CD4-positive, alpha-beta T cell treated with Interleukin-12 subunit alpha and Interleukin-12 subunit beta, for 1 hour (primary cell): ENCODE measurements at regions not wholly inside any gene's neighbourhood (a gene's known extent, or its start where the extent isn't known, plus 50 kb on each side); places are given as distances from the start of the nearest gene placed in this dataset.
A peak's percentile ranks its signal among the peaks of the same experiment; 100 is the strongest.
"Not testable (repeated sequence)": the region's sequence is repeated elsewhere in the genome, so short reads cannot be mapped to it uniquely, and the experiment has no call there.

Experiments used
- DNase-seq: peaks from one replicate; pipeline ENCODE4 v3.0.0-alpha.2; 2020

DNA sequence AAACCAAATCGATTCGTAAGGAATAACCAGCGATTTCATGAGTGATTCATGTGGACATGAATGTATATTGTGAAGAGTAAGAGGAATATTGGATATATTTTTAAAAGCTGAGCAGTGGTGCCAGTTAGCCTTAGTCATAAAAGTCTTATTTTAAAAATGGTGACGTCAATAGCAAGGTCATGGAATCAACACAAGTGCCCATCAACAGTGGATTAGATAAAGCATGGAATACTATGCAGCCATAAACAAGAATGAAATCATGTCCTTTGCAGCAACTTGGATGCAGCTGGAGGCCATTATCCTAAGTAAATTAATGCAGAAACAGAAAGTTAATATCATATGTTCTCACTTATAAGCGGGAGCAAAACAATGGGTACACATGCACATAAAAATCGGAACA lies 89.0 kb upstream of the STOX2 start:
- DNase-seq: no peak

DNA sequence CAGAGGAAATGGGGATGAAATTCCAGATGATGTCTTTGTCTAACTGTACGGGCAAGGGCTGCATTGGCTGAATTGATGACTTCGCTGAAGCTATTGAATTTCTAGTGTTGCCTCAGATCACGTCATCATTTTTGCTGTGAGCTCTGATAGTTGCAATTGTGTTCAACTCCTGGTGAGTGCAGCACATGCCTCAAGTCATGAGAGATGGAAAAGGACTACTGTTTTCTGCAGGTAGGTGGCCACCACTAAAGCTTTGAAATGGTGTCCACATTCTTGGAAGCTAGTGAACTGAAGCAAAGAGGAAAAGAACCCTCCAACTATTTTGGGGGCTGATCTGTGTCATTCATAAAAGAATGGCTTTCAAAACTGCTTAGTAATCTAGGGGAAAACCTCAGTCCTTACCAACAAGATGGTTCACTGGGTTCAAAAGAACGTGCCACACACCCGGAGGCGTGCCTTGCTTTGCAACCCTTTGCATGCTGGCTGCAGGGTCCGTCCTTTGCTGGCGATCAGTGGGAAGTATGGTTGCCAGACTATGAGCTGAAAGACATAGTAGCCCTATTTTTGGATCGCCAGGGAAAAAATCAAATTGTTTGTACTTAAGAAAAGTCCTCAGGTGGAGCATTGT lies 88.1 kb upstream of the STOX2 start:
- DNase-seq: no peak

DNA sequence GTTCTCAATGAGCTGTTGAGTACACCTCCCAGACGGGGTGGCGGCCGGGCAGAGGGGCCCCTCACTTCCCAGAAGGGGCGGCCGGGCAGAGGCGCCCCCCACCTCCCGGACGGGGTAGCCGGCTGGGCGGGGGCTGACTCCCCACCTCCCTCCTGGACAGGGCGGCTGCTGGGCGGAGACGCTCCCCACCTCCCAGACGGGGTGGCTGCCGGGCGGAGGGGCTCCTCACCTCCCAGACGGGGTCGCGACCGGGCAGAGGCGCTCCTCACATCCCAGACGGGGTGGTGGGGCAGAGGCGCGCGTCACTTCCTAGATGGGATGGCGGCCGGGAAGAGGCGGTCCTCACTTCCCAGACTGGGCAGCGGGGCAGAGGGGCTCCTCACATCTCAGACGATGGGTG lies 86.5 kb upstream of the STOX2 start:
- not testable (repeated sequence) for DNase-seq

DNA sequence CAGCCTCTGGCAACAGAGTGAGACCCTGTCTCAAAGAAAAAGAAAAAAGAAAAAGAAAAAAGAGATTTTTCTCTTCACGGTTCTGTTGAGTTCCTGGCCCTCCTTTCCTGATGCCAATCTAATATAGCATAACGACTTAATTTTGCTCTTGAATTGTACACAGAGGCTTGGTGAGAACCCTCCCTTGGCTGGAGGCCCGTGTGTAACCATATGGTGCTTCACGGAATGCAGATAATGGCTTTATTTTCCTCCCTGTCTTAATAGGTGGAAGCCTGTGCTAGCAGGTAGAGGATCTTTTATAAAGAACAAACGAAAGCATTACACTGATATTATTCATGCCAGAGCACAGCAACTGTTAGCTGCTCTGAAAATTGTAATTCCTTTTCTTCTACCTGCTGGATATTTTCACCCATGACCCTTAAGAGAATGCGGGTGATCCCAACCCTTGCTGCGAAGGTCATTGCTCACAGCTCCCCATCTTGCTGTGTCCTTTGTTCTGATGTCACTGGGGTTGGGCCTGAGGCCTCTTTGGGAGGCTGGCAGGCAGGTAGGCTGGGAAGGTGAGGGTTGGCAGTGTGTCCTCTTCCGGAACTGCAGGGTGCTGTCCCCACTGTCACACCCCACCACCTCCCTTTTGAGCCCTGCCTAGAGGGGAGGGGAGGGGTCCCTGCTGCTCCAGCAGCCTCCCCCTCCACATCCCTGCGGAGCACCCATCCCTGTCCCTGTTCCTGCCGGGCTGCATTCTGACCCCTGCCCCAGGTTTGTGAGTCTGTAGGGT lies 83.8 kb upstream of the STOX2 start:
- DNase-seq: no peak

DNA sequence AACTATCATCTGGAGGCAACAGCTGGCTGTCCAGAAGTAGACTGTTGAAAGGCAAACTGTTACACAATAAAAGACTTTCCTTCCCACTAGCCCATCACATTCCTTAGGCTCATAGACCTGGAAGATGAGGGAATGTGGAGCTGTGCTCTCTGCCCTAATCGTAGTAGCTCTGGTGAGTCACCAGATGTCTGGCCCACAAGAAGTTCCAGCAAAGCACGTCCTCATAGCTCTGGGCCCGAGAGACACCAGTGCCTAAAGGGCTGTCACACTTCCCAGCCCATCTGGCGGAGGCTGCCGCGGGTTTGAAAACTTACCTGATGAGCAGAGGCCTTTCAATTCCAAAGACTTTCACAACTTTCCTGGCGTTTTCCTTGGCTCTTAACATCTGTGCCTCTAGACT lies 81.7 kb upstream of the STOX2 start:
- no peak for DNase-seq

DNA sequence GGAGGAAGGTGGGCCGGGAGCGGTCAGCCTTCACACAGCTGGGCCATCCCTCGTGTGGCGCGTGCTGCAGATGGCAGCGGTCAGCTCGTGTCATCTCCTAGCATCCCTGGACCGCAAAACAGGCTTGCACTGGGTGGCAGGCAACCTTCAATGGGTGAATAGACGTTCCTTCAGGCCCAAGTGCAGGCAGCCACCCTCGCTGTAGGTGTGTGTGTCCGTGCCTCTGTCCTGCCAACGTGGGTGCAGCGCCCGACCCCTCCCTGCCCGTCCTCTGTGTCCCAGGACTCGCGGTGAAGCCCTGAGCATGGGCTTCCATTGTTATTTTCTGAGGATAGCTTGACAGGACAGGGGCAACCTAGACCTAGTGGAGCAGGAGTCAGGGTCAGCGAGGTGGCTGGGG lies 79.8 kb upstream of the STOX2 start:
- no peak for DNase-seq

DNA sequence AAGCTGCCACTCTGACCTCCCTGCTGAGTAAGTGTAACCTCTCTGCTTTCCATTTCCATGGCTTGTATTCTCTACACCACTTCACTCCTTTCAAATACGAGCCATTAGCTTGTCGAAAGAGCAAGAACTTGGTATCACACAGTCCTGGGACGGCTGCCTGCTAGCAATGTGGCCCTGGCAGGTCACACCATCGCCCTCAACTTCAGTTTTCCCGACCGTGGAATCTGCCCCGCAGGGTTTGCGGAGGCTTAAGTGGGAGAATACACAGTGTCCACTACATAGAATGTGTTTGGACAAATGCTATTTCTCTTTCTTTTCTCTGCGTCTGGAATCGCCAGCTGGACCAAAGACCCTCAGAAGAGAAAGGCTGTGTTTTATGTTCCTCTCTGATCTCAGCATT lies 78.6 kb upstream of the STOX2 start:
- no peak for DNase-seq

- no peak for DNase-seq
These were observed 77.0 kb upstream of the STOX2 start for GRCh38 chr4:183828125-183828524.

GRCh38 chr4:183828839-183829238 lies 76.3 kb upstream of the STOX2 start:
- DNase-seq: no peak

DNA sequence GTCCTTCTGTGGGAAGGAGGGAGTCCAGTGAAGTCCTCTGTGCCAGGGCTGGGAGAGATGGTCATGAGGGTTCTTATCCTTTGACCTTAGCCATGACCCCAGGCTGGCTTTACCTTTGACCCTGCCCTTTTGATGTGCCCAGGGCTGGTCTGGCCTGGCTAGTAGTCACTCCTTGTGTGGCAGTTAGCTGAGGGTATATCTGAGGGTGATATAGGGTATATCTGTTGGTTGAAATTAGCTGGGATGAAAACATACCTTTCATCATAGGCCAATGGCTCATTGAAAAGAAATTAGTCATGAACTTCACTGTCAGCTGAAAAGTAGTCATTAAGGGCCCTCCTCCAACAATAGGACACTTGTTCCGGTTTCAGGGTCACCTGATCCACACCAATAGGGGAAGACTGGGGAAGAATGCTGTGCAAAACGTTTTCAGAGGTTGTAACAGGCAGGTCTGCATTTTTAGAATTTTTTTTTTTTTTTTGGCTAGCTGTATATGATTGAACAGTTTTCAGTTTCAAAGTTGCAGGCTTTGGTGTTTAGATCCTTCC lies 74.6 kb upstream of the STOX2 start:
- DNase-seq: no peak

DNA sequence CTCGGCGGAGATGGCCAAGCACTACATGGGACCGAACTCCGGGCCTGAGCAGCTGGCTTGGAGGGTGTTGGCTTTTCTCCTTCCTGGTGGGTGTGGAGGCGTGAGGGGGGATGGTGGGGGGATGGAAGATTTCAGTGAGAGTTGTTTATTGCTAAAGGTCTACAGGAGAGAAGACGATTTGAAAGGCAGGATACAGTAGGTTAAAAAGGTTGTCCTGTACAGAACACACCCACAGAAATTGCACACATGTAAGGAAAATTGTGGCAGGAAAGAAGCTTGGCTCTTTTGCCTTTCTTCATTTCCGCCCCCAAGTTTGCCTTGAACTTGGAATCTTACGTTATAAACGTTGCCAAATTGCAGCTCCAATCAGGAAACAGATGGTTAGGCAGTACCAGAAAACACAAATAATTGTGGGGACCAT lies 74.1 kb upstream of the STOX2 start:
- DNase-seq: no peak

DNA sequence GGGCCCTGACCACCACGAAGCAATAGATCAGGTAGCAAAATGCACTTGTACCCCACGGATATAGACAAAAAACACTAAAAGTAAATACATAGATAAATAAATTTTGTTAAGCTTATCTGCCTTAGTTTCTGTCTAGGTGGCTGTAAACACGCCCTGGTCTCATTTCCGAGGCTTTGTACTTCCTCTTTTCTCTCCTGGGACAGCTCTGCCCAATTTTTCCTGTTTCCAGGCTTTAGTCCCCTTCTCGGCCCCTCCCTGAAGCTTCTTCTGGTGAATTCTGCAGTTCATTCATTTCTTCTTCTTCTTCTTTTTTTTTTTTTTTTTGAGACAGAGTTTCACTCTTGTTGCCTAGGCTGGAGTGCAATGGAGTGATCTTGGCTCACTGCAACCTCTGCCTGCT lies 73.4 kb upstream of the STOX2 start:
- no peak for DNase-seq

- DNase-seq: no peak
These were observed 72.2 kb upstream of the STOX2 start for GRCh38 chr4:183832776-183833450.

DNA sequence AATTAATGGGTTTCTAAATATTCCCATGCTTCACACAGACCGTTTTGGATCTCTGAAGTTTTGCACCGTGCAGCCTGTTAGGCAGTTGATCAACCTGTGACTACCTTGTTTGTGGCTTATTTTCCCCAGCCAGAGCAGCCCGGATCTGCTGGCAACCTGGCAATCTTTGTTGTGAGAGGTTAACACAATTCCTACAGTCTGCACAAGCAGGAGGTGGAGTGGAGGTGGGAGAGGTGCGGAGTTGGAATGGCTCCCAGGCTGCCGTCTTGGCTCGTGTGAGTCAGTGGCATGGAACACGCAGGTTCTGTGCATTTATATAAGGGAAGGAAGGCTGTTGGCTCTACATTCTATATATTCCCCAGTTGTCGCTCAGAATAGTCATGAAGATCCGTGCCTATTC lies 70.9 kb upstream of the STOX2 start:
- DNase-seq: no peak

DNA sequence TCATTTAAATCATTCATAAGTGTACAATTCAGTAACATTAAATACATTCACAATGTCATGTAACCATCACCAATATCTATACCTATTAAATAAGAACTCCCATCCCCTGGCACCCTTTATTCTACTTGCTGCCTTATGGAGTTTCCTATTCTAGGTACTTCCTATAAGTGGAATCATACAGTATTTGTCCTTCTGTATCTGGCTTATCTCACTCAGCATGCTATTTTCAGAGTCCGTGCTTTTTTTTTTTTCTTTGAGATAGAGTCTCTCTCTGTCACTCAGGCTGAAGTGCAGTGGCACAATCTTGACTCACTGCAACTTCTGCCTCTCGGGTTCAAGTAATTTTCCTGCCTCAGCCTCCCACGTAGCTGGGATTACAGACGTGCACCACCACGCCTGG lies 67.9 kb upstream of the STOX2 start:
- DNase-seq: no peak

DNA sequence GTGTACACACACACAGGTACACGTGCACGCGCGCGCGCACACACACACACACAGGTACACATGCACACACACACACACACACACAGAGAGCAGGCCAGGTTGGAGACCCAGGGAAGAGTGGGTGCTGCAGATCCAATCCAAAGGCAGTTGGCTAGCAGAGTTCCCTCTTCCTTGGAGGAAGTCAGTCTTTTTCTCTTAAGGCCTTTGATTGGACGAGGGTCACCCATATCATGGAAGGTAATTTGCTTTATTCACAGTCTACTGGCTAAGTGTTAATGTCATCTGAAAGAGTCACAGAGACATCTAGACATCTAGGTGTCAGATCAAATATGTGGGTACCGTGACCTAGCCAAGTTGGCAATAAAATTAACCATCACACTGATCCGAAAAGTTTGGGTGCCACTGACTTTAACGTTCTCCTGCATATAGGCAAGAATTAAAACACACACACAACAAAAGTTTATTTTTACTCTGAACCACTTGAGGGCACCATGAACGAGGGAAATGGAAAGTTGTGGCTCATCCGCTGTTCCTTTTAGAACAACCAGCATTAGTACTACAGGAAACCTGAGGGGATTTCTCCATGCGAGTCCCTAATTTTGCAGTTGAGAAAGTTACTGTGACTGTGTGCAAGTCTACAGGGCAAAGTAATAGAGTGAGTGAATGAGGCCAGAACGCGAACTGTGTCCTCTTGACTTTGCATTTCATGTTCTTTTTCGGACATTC lies 66.0 kb upstream of the STOX2 start:
- DNase-seq: no peak

- peak; percentile 60 for DNase-seq
These were observed 64.8 kb upstream of the STOX2 start for GRCh38 chr4:183840311-183840710.

GRCh38 chr4:183841001-183841400 lies 64.1 kb upstream of the STOX2 start:
- DNase-seq: no peak

- DNase-seq: no peak
These were observed 63.0 kb upstream of the STOX2 start for GRCh38 chr4:183842129-183842528.

DNA sequence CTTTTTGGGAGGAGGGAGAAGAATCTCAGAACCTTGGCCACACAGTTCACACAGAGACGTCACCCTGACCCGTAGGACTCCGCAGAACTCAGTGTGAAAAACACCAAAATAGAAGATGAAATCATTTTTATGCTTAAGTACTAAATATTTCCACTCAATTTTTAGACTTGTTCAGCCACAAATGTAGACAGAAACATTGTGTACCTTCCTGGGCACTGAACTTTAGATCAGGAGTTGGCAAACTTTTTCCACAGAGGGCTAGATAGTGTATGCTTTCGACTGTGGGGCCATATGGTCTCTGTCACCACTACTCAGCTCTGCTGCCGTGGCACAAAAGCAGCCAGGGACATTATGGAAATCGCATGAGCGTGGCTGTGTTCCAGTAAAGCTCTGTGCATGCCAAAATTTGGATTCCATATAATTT lies 61.8 kb upstream of the STOX2 start:
- DNase-seq: no peak

DNA sequence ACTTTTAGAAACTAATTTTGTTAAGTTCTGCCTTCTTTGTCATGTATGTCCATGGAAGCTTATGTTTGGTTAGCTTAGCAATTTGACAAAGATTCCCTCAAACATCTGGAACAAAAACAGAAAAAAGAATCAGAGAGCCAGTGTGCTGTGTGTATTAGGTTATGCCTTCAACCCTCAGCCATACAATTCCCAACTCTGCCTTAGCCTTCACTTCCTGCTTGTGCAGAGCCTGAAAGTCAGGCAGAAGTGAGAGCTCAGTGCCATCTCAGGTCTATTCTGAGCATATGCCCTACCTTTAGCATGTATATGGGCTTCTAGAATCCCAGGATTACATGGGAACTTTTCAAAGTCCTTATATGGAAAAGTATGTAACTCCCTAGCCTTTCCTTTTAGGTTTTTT lies 58.2 kb upstream of the STOX2 start:
- DNase-seq: no peak

- no peak for DNase-seq
These were observed 56.3 kb upstream of the STOX2 start for GRCh38 chr4:183848805-183849204.

GRCh38 chr4:183852910-183853547 lies 52.1 kb upstream of the STOX2 start:
- no peak for DNase-seq
